Activated CD4-positive, alpha-beta T cell treated with anti-CD3 and anti-CD28 coated beads for 4 hours (primary cell): ENCODE measurements at regions not wholly inside any gene's neighbourhood (a gene's known extent, or its start where the extent isn't known, plus 50 kb on each side); places are given as distances from the start of the nearest gene placed in this dataset.

Source experiments
- DNase-seq, 2 donors: peaks; one replicate each; pipeline ENCODE4 v3.0.0-alpha.2; 2020

GRCh38 chr10:78770167-78771090 is 298.3 kb upstream of the ZMIZ1 start:
- no peak for DNase-seq

- no peak for DNase-seq
Measured at GRCh38 chr10:78771260-78771659, 297.5 kb upstream of the ZMIZ1 start.

- DNase-seq: no peak
Measured at GRCh38 chr10:78771808-78772455, 296.8 kb upstream of the ZMIZ1 start.

- DNase-seq: no peak
Measured at GRCh38 chr10:78772486-78772885, 296.3 kb upstream of the ZMIZ1 start.

- no peak for DNase-seq
Measured at GRCh38 chr10:78772986-78773530, 295.7 kb upstream of the ZMIZ1 start.

GRCh38 chr10:78774614-78774998 is 294.2 kb upstream of the ZMIZ1 start:
- no peak for DNase-seq

GRCh38 chr10:78774999-78775711 is 293.6 kb upstream of the ZMIZ1 start:
- DNase-seq: no peak

GRCh38 chr10:78775891-78776290 is 292.9 kb upstream of the ZMIZ1 start:
- DNase-seq: no peak

- no peak for DNase-seq
Measured at GRCh38 chr10:78776756-78777155, 292.0 kb upstream of the ZMIZ1 start.

GRCh38 chr10:78777466-78777865 is 291.3 kb upstream of the ZMIZ1 start:
- DNase-seq: no peak

GRCh38 chr10:78777867-78778266 is 290.9 kb upstream of the ZMIZ1 start:
- DNase-seq: no peak

- no peak for DNase-seq
Measured at GRCh38 chr10:78778444-78779338, 290.1 kb upstream of the ZMIZ1 start.

- DNase-seq: no peak
Measured at GRCh38 chr10:78779339-78779955, 289.3 kb upstream of the ZMIZ1 start.

GRCh38 chr10:78780551-78780961 is 288.2 kb upstream of the ZMIZ1 start:
- DNase-seq: no peak

- no peak for DNase-seq
Measured at GRCh38 chr10:78781251-78781913, 287.4 kb upstream of the ZMIZ1 start.

- no peak for DNase-seq
Measured at GRCh38 chr10:78781991-78782390, 286.8 kb upstream of the ZMIZ1 start.

- no peak for DNase-seq
Measured at GRCh38 chr10:78782441-78782840, 286.3 kb upstream of the ZMIZ1 start.

- no peak for DNase-seq
Measured at GRCh38 chr10:78783753-78784152, 285.0 kb upstream of the ZMIZ1 start.

- no peak for DNase-seq
Measured at GRCh38 chr10:78784546-78784945, 284.2 kb upstream of the ZMIZ1 start.

- DNase-seq: no peak
Measured at GRCh38 chr10:78785066-78785465, 283.7 kb upstream of the ZMIZ1 start.

- DNase-seq: no peak
Measured at GRCh38 chr10:78785991-78786390, 282.8 kb upstream of the ZMIZ1 start.
